Fibroblast of lung (primary cell): ENCODE measurements at regions not wholly inside any gene's neighbourhood (a gene's known extent, or its start where the extent isn't known, plus 50 kb on each side); places are given as distances from the start of the nearest gene placed in this dataset.

Source experiments
- CTCF ChIP-seq, 2 donors: IDR thresholded peaks in 1 of 2; conservative IDR thresholded peaks in 1 of 2; 1 replicate in 1 of 2; 2 replicates in 1 of 2; pipeline ENCODE4 v1.5.1; 2011 to 2012; ENCODE audit warnings: low read length in 2 of 2, control low read depth in 1 of 2, inconsistent platforms in 1 of 2, low read depth in 1 of 2, mild to moderate bottlenecking in 1 of 2
- EZH2 ChIP-seq: IDR thresholded peaks from 2 replicates; pipeline ENCODE4 v1.5.1; 2012; ENCODE audit warnings: low read length, control low read depth, mild to moderate bottlenecking; ENCODE audit errors: missing control alignments

- TF ChIP-seq CTCF (conservative IDR thresholded peaks at IDR 0.05 in 1 of 2, IDR thresholded peaks at IDR 0.05 in 1 of 2; ENCODE audit: low read depth in 1 of 2, low read length in 2 of 2), result no peak
- no peak for TF ChIP-seq EZH2
These were observed 216.9 kb upstream of the GSE1 start for GRCh38 chr16:85395913-85396878.
